ENCODE measurements at regions not wholly inside any gene's neighbourhood (a gene's known extent, or its start where the extent isn't known, plus 50 kb on each side); places are given as distances from the start of the nearest gene placed in this dataset.

DNA sequence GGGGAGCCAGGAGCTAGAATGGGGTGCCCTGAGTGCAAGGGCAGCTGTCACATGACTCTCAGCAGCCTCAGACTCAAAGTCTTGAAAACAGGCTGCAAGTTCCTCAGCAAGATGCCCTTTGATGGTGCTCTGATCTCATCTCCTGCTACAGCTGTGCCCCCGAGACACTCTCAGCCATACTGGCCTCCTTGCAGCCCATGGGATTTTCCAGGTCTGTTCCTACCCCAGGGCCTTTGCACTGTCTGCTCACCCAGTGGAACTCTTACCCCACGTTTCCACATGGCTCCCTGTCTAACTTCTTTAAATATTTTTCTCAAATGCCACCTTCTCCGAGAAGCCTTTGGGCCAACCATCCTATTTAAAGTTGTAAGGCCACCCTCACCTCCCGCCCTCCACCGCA is 146.9 kb downstream of the C16orf95 start:
- DNase-seq = no peak

DNA sequence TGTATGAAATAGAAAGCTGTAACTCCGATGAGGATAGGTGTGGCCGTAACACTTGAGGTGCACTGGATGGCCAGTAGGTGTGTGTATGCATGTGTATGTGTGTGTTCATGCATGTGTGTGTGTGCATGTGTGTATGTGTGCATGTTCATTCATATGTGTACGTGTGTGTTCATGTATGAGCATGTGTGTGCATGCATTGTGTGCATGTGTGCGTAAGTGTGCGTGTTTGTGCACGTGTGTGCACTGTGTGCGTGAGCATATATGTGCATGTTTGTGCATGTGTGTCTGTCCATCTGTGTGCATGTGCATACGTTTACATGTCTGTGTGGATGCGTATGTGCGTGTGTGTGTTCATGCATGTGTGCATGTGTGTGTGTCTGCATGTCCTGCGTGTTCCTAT is 145.5 kb downstream of the C16orf95 start:
- DNase-seq = no peak

DNA sequence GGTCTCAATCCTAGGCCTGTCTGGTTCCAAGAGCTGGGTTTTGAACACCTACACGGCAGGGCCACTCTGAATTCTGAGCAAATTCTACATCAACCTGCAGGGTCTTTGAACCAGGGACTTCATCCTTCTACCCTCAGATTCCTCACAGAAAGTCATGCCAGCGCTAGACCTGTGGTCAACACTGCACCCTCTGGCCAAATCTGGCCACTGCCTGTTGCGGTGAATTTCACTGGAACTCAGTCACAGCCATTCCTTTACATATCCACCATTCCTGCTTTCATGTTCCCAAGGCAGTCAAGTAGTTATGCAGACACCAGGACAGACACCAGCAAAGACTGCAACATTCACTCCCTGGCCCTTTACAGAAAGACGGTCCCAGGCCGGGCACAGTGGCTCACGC is 144.6 kb downstream of the C16orf95 start:
- DNase-seq = no peak

DNA sequence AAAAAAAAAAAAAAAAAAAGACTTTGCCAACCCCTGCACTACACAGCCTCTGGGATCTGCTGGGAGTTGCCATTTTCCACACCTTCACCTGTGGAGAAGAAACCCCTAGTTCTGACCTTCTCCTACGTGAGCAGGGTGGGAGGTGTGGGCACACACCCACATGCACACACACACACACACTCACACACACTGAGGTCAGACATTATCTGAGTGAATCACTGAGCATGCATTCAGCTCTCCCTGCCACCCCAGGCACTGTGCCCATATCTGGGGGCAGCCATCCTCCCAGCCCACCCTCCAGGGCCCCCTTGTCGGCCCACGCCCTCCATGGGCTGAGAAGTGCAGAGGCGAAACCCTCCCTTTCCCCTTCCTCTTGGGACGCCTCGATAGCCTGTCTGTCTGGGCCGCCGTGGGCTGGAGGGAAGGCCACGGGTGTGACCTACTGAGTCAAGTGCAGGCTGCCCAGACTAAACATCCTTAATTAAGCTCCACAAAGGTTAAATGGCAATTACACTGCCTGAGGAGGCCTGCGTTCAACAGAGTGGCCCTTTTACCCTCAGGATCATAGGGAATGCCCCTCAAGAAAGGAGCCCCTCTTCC is 143.8 kb downstream of the C16orf95 start:
- DNase-seq = peak; percentile 19

DNA sequence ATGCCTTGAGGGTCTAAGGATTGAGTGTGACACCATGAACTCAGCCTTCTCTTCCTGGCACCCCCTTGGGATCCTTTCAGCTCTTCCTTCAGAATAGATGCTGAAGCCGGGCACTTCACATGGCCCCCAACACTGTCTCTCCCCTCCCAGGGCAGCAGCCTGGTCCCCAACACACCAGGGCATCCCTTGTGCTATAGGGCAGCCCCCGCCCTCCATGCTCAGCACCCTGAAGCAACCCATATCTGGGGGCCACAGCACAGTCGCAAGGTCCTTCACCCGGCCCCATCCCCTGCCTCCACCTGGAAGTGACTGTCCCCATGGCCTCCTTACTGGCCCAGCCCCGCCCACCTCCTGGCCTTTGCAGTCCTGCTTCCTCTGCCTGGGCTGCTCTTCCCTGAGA is 143.1 kb downstream of the C16orf95 start:
- no peak for DNase-seq

DNA sequence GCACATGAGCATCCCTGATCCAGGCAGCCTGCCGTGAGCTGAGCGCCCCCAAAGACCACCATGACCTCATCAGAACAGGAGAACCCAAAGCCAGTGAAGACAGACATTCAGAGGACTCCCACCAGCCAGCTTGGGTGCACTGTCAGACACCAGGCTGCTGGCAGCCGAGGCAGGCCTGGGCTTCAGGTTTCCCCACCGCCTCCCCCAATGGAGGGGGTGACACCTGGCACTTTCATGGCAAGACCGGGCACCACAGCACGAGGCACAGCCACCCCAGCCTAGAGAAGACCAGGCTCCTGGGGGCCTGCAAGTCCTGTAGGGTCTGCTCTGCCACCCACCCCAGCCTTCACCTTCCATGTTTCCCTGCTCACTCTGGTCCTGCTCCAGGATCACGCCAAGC is 140.5 kb downstream of the C16orf95 start:
- no peak for DNase-seq

DNA sequence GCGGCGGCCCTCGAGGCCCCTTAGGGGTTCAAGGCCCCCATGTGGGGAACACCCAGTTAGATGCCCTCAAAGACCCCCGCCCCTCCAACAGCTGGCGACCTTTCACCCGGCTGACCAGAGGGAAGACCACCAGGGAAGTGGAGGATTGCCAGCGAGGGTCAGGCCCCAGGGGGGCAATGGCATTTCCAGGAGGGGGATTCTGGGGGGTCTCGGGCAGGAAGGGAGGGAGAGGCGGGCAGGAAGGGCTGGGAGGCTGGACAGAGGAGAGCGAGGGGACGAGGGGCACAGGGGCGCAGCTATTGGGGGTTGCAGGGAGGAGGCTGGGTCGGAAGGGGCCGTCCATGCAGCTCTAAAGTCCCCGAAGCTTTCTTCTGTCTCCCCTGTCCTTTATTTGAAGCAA is 139.5 kb downstream of the C16orf95 start:
- no peak for DNase-seq

DNA sequence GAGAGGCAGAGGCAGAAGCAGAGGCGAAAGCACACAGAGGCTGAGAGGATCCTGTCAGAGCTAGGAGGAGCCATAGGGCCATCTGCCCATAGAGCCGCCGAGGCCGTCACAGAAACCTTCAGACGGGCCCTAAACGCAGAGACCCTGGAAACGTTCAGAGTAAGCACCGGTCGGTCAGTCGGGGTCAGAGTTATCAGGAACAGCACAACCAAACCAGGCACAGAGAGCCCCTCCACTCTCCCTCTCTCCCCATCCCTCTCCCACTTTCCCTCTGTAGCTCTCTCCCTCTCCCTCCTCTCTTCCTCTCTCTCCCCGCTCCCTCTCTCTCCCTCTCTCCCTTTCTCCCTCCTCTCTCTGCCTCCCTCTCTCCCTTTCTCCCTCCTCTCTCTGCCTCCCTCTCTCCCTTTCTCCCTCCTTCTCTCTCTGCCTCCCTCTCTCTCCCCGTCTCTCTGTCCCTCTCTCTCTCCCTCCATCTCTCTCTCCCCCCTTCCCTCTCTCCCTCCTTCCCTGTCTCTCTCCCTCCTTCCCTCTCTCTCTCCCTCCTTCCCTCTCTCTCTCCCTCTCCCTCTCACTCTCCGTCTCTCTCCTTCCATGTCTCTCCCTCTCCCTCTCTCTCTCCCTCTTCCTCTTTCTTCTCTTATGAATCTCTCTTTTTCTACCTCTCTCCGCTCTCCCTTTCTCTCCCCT is 138.9 kb downstream of the C16orf95 start:
- peak; percentile 42 for DNase-seq

DNA sequence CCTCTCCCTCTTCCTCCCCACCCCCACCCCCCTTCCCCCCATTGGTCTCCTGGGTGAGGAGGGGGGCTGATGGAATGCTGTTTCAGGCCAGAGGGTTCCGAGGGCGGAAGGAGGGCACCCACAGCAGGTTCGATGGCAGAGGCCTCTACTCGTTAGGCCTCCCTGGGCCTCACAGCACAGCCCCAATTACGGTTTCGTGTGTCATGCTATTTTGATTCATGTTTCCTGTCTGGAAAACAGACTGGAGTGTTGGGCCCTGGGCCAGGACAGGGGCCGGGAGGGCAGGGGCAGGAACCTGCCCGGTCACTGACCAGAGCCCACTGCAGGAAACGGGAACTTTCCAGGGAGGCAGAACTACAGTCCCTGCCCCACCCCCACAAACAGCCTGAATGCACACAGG is 138.2 kb downstream of the C16orf95 start:
- DNase-seq = peak; percentile 78

DNA sequence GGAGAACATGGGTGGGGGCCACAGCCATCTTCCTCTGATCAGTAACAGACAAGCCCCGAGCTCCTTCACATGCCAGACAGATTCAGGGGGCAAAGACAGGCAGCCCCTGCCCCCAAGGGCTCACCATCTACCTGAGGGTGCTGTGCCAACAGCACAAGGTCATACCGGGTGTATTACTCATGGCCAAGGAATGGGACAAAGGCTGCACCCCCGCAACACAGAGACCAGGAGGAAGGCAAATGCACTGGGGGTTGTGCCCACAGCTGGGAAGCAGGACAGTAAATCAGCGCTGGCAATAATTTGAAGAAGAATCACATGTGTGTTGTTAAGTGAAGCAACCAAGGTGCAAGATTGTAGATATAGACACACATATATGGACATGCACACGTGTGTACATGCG is 137.1 kb downstream of the C16orf95 start:
- DNase-seq = no peak

DNA sequence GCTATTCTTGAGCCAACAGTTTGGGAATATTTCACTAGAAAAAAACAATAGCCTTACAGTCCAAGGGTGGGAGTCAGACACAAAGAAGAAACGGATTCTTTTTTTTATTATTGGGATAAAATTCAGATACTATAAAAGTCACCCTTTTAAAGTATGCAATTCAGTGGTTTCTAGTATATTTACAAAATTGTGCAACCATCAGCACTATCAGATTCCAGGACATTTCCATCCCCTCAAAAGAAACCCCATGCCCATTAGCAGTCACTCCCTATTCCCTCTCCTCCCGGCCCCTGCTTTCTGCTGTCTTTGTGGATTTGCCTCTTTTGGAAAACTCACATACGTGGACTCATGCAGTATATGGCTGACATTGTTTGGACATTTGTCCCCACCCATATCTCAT is 134.4 kb downstream of the C16orf95 start:
- DNase-seq = no peak

DNA sequence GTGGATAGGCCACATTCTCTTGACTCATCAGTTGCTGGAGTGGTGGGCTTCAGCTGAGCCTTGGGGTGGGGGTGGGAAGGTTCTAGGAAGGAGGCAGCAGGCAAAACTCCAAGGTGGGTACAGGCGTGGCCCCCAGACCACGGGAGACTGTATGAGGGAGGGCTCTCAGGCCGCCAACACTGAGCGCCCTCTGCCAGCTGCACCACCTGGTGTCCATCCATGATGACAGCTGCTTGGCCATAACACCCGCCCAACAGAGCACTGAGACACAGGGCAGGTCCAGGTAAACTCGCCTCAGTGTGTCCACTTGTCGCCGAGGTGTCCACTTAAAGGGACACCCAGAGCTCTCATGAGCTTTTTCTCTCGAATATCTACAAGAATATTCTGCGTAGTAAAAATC is 133.5 kb downstream of the C16orf95 start:
- DNase-seq = no peak

DNA sequence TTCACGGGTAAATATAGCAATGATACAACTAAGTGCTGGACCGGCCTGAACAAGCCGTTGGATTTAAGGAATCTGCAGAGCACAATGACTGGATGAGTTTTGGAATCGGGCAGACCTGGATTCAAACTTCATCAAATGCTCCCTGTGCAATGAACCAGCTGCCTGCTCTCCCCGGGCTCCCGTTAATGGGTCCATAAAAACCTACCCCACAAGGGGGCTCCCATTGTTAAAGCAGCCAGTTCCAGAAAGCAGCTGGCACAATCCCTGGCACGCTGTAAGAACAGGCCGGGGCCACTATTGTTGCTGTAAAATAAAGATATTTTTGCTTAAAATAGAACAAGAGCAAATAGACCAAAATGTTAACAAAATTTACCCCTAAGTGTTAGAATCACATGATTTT is 131.9 kb downstream of the C16orf95 start:
- no peak for DNase-seq

DNA sequence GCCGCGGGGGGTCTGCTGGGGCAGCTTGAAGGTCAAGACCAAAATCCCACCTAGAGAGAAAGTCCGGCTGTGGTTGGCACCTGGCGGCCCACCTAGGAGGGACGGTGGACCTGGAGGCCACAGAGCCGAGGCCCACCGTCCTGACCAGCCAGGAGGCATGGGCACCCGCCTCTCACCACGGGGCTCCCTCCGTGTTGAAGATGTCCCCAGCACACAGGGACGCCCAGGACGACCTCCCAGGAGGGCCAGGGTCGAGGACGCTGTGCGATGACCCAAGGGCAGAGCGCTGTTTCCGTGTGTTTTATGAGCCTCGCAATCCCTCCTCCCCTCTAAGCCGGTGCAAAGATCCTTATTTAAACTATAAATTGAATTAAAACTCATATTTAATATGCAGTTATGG is 131.2 kb downstream of the C16orf95 start:
- DNase-seq = no peak

DNA sequence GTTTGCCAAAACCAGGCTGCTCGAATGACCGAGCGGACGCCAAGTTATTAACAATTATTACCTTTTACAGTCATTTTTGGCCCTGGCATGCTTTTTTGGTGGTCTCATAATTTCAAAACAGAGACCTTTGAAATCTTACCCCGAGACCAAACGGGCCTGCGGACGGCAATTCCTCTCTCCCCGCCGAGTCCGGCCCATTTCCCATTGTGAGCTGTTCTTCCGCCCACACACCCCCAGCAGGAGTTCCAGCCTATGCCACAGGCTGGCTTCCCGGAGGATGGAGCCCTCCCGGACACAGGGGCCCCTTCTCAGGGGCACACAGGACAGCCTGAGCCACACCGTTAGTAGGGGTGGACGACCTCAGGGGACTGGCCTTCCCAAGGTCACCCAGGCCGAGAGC is 130.7 kb downstream of the C16orf95 start:
- no peak for DNase-seq

DNA sequence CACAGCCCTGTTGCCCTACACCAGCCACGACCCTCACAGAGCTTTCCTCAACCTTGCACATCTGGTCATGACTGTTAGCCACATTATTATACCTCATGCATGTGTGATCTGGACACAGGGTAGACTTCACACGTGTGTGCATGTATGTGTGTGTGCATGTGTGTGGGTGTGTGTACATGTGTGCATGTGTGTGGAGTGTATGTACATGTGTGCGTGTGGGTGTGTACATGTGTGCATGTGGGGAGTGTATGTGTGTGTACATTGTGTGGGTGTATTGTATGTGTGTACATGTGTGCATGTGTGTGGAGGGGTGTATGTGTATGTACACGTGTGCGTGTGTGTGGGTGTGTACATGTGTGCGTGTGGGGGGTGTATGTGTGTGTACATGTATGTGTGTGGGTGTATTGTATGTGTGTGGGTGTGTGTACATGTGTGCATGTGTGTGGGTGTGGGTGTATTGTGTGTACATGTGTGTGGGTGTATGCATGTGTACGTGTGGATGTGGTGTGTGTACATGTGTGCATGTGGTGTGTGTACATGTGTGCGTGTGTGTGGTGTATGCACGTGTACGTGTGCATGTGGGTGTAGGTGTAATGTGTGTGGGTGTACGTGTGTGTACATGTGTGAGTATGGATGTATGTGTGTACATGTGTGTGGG is 130.2 kb downstream of the C16orf95 start:
- no peak for DNase-seq

DNA sequence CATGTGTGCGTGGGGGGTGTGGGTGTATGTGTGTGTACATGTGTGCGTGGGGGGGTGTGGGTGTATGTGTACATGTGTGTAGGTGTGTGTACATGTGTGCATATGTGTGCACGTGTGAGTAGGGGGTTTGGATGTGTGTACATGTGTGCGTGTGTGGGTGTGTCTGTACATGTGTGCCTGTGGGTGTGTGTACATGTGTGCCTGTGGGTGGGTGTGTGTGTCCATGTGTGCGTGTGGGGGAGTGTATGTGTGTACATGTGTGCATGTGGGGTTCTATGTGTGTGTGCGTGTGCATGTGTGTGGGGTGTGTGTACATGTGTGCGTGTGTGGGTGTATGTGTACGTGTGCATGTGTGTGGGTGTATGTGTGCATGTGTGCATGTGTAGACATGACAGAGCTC is 129.1 kb downstream of the C16orf95 start:
- no peak for DNase-seq

DNA sequence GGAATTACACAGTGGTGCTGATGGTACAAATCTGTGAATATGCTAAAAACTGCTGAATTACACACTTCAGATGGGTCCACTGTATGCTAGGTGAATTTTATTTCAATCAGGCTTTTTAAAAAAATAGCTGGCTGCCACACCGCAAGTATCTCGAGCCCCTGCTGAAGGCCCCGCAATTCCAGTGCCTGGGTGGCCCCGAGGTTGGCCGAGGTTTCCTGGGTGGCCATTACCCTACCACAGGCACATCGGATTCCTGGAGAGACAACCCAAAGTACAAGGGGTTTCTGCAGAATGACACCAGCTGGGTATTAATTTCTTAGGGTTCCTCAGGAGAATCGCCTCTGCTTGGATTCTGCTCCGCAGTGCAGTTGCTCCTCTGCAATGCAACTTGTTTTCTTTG is 127.8 kb downstream of the C16orf95 start:
- no peak for DNase-seq

DNA sequence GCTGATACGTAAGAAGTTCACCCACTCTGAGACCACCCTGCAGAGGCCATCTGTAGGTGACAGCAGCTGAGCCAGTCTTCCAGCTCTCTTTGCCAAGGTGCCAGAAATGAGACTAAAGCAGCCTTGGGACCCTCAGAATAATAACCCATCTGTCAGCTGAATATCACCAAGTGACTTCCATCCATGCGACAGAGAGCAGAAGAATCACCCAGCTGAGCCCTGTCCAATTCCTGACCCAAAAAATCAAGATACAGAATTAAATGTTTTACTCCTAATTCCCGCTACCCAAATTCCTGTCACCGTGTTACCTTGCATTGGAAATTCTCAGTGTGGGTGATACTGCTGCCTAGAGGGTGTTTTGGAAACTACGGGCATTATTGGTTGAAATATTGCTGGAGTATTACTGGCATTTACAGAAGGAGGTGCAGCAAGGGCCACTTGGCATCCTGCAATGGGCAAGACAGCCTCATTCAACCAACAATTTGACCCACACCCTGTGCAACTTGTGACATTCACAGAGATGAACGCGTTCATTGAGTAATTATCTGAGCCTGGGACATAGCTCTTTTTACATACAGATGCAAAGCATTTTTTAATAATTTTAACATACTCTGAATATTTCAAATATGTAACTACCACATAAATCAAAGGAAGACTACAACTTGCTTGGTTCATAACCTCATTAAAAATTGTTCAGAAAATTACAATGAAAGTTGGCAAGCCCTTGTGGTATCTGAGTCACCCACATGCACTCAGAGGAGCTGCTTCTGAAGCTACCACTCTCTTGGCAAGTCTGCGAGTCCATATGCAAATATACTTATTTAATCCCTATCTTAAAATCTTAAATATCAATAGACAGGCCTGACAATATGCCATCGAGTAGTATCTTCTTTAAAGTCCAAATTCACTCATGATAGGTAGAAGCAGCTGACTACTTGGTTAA is 126.6 kb downstream of the C16orf95 start:
- DNase-seq = peak; percentile 51

DNA sequence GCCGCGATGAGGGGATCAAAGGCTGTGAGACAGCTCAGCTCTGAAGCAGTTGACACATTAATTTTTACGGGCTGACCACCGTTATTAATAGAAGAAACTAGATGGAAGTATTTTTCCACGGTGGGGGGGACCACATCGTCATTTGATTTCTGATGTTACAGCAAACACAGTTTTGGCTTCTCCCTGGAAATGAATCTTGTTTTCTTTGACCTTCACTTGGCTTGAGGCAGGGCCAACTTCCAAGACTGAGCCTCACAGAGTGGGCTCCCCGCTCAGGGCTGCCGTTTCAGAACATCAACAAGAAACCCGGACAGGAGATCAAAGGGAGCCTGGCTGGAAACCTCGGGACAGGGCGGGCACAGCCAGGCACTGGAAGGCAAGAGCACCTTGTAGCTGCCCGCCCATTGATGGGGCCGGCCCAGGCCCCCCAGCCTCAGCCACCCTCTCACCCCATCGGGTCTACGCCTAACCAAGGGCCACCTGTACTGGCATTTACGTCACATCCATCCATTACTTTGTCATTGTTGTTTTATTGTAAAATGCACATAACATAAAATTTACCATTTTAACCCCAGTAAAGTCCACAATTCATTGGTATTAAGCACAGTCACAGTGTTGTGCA is 124.6 kb downstream of the C16orf95 start:
- DNase-seq = no peak

DNA sequence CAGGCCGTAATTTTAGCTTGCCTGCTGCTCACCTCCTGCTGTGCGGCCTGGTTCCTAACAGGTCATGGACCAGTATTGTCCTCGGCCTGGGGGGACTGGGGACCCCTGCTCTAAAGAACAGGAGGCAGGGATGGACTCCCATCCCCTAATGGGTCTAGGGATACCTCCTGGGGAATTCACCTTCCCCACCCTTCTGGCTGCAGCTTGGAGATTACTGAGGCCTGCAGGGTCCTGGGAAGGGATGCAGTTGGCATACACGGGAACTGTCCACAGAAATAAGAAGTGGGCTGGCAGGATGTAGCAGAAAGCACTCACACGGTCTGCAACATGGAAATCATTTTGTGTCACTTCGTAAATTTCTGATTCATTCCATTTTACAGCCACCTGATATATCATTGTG is 123.0 kb downstream of the C16orf95 start:
- DNase-seq = no peak

DNA sequence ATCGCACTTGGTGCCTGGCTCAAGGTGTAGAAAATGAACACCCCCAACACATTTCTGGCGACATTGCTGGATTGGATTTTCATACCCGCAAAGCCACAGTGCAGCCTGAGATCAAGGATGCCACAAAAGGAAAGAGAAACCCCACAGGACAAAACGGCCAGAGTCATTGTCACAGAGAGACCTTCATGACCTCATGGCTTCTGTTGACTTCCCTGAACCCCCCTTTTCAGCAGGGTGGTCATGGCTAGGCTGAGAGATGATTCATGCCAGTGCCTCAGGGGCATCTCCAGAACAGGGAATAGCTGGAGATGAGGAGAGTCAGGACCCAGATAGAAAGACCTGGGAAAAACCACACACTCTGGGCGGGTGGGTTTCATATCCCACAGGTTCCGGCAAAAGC is 122.0 kb downstream of the C16orf95 start:
- DNase-seq = no peak

DNA sequence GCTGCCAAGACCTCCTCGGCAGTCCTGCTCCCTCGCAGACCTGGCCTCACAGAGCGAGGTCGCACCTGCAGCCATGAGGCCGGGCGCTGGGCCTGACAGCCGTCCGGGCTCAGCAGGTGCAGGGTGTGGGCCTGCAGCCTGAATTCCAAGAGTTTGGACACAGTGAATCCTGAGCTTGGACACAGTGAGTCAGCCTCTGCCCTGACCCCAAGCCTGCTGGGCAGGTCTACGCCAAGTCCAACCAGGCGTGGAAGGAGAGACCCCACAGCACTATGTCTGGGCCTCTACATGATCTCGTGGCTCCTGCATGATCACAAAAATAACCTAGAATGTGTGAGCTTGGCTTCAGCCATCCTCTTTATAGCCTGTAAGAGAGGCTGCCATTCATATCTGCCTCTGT is 121.0 kb downstream of the C16orf95 start:
- no peak for DNase-seq

Data from fibroblast of skin of right biceps (primary cell).